Hindlimb muscle (tissue), 1 donor: ENCODE measurements at regions not wholly inside any gene's neighbourhood (a gene's known extent, or its start where the extent isn't known, plus 50 kb on each side); places are given as distances from the start of the nearest gene placed in this dataset.
A peak's percentile ranks its signal among the peaks of the same experiment; 100 is the strongest.

Experiments
- DNase-seq: peaks from one replicate; pipeline ENCODE4 v3.0.0-alpha.2; 2013

DNA sequence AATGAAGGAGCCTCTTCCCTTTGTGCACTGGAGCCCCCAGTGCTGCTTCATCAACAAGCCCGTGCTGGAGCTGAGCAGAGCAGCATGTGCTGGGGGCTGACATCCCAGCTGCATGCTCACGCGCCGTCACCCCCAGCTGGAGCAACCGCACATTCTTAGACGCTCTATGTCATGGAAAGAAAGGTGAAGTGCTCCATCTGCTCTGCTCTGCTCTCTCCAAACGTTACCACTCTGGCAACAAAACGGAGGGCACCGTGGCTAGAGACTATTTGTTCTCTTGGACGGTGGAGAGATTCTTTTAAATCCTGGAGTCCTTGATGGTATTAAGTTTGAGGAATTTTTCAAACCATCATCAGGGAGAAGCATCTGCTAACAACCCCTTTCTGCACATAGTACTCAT is 208.4 kb downstream of the C12orf75 start:
- no peak for DNase-seq

DNA sequence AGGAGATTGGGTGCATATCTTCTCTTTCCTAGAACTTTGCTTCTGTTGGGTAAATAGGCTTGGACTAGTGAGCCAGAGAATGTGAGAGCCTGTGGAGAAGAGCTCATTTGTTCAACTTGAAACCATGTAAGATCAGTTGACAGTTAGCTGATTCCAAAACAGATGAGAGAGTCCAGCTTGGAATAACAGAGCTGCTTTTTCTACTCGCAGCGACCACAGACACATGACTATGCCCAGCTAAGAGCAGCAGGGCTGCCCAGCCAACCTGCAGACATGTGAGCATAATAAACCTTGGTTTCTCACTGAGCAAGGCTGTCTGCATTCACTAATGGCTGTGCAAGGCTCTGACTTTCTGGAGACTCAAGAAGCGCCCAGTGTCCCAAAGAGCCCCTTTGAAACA is 209.2 kb downstream of the C12orf75 start:
- DNase-seq: no peak

DNA sequence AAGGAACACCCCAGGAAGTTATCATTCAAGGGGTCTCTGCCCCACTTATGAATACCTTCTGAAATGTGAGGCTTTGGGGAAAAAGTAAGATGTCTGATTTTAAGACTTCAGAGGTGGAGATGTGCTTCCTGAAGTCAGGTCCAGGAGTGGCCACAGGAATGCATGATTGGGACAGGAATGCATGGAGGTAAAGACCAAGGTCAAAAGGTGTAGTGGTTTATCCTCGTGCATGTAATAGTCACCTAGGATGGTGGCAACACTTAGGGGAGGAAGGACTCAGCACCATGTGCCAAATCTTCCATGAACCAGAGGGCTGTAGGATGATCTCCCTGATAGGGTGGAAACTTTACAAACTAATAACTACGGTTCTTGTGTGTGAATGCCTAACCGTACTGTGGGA is 217.3 kb downstream of the C12orf75 start:
- no peak for DNase-seq

DNA sequence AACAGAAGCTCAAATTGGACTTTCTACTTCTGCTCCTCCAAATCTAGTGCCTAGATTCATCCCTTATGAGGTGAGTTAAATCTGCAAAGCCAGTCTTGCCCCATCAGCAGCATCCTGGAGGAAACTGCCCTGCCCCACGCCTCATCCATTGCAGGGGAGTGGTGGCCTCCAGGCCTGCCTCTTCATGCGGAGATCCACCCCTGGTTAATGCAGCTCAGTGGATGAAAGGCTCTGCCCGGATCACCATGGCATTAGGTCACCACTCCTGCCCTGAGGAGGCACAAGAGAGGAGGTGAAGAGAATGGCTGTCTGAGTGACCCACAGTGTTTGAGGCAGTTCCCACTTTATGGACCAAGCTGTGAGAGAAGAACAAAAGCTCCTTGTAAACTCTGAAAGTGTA is 218.1 kb downstream of the C12orf75 start:
- no peak for DNase-seq

DNA sequence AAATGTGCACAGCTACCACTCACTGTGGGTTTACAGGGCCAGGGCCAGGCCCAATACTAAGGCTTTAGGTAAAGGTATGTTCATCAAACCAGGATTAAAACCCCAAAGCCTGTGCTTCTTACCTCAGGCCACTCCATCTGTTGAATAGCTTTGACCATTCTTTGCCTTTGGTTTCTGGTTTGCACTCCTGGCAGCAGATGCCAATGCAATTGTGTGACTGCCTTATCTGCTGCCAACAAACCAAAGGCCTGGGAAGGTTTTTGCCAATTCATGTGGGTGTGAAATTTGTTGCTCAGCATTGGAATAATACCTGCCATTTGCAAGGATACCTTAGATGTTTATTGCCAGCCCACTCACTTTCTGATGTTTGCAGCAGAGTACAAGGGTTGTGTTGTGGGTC is 221.6 kb downstream of the C12orf75 start:
- no peak for DNase-seq

DNA sequence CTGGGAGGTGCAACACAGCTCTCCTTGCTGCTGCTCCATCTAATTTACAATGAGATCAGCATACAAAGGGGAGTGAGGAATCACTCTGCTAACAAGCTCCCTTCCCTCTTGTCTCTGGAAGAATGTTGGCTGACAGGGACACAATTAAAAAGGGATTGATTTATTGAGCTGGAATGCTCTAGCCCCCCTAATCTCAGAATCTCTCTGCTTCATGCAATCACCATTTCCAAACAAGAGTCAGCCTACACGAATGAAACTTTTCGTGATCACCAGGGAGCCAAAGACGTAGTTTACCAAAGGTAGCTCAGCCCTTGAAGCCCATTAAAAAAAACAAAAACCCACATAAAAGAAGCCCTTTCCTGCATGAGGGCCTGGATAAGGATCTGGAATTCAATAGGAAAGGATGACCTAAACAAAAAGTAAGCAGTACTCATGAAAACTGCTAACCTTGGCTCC is 223.8 kb downstream of the C12orf75 start:
- no peak for DNase-seq

DNA sequence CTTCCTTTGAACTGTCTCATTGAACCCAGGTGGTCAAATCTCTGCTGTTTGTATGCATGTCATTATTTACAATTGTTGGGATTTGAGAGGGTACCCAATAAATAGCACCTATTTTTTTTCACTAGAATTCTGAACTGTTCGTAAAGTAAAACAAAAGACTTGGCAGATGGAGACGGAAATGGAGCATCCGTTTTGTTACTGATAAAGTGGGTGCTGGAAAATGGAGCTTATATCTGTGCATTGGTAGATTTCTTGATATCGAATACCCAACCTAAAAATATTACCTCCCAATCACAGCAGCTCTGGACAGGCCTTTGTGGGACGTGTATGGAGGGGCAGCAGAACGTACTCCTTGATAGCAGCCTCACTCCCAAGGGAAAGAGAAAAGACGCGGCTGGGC is 224.4 kb downstream of the C12orf75 start:
- no peak for DNase-seq

DNA sequence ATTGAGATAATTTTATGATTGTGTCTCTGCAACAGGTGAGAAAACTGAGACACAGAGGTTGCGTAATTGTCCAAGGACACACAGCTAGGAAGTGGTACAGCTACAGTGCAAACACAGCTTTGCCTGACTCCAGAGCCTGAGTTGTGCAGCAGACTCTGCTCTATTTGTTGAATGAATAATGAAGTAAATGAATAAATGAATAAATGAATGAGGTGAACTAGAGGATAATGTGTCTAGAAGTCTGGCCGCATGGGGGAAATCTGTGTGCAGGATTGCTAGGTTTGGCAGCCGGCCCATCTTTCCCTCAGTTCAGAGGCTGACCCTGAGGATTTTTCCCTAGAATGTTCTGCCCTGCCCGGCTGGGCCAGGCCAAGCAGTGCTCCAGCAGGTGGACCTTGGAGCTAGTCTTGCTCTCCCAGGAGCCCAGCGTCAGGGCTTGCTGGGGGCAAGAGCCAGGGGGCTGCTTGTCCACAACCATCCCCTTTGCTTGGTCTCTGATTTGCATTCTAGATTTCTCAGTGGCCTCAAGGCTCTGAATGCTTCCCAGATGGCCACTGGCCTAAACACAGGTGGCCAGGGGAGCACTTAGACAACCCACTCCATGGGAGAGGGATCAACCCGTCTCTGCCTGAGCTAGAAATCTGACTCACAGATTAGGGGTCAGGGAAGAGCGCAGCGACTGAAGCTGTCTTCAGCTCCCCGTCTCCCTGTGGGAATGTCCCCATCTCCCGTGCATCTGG is 225.2 kb downstream of the C12orf75 start:
- no peak for DNase-seq

DNA sequence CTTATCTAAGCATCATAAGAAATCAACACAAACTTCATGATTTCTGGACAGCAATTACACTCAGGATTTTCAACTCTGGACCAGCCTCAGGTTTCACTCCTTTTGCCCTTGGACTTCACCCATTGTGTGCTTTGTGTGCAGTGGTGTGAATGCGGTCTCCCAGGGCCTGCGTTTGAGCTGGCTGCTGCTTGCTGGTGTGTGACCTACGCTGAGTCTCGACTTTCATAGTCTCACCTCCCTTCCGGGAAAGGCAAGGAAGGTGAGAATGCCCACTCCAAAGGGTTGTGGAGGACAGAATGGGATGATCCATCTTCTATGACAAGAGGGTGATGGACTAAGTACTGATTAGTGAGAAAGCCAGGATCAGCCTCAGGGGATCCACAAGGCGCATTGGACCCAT is 228.8 kb downstream of the C12orf75 start:
- DNase-seq: no peak

DNA sequence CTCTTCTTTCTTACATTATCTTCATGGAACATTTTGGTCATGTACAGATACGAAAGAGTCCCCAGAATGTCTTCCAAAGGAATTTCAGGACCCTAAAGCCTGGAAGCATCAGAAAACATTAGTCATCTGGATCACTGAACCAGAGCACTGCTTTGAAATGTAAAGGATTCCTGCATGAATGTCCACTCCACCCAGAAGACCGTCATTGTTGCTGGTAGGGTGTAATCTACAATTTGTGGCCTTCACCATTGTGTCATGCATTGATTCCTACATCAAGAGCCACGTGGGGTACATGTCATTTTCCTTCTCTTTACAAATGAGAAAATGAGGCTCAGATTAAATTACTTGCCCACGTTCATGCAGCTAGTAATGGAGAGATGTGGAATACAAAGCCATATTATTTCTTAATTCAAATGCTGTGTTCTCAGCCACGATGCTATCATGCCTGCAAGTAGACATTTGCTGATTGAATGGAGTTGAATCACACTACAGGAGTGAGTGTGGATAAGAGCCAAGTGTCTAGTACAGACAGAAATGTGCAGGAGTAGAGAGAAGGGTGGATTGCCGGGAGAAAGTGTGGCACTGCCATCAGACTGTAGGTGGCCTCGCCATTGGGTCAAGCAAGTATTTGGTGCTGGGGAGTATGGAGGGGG is 231.2 kb downstream of the C12orf75 start:
- no peak for DNase-seq

DNA sequence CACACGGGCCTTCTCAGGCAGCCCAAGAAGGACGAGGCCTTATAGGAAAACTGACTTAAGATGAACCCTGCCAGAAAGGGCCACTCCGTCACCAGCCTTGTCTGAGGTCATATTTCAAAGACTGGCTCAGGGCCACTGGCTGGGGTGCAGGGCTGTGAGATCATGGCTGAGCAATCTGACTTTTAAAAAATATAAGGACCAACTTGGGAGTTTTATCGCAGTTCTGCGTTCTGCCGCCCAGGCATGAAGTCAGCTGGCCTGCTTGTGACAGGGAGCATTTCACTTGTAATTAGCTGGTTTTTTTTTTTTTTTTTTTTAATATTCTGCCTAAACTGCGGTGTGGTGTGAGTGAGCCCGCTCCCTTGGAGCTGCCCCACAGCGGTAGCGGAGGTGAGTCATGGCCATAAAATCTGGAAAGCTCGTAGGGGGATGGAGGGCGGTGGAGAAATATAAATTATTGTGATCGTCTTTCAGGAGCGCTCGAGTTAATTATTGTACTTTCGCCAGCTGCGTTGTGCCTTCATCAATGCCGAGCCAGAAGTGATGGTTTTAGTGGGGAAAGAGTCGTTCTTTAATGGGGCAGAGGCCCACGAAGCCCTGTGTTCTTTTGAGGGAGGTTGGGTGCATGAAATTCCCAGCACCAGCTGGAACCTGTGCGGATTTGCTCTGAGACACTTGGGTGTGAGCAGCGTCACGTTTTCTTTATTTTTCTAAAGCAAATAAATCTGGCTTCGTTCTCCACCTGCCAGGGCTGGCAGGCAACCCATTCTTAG is 231.9 kb downstream of the C12orf75 start:
- peak; percentile 30 for DNase-seq

DNA sequence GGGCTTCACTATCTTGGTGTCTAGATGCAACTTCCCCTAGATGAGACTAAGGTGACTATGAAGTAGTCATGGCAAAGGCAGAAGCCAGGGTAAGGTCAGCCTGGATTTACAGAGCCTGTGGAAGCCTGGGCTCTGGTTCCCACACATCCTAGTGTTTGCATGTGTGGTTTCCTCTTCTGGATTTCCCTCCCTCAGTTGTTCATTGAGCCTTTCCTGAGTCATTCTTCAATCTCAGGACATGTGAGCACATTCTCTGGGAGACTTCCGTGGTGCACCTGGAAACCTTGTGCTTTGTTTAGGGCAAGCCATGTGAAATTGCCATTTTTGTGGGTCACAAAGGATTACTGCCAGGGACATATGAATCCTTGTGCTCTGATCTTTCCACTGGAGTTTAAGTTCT is 236.6 kb downstream of the C12orf75 start:
- DNase-seq: no peak

DNA sequence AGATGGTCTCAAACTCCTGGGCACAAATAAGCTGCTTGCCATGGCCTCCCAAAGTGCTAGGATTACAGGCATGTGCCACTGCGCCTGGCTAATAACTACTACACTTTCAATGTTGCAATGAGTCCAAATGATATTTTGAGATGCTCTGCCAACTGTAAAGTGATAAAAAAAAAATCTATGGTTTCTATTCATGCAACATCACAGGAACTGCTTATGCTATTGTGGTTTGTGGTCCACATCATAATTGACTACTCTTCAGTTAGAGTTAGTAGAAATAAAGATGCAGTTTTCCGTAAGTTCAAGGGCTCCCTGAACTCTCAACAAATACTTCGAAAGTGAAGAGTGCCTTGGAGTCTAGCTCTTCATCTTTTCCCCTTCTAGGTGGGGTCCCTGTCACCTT is 239.4 kb downstream of the C12orf75 start:
- DNase-seq: no peak

DNA sequence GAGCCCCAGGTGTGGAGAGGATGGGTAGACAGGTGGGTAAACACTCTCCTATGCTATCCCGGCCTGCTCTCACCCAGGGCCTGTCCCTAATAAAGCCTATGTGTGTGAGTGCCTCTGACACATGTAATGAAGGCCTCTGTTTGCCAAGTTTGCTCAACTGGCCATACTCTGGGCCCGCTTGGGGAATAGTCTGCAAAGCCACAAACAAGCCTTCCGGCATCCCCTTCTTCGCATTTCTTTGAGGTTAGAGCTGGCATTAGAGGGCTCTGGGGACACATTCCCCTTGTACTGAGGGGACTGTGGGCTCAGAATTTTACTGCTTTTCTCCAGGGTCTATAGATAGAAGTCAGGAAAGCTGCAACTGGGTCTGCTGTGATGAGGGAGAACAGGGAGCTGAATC is 240.5 kb downstream of the C12orf75 start:
- DNase-seq: no peak

DNA sequence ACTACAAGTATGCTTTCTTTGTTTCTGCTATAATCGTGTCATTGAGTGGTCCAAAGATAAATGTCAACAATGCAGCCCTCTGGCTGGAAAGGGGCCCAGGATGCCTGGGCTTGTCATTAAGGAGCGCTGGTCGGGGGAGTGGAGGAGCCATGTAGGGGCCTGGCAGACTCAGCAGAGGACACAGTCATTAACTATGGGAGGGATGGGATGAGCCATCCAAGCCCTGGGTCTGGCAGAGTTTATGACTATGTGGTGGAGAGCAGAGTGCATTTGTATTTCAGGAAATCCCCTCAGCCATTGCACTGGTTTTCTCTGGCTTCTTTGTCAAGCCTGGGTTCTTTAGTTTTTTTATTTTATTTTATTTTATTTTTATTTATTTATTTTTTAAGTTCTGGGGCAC is 243.1 kb downstream of the C12orf75 start:
- DNase-seq: no peak

DNA sequence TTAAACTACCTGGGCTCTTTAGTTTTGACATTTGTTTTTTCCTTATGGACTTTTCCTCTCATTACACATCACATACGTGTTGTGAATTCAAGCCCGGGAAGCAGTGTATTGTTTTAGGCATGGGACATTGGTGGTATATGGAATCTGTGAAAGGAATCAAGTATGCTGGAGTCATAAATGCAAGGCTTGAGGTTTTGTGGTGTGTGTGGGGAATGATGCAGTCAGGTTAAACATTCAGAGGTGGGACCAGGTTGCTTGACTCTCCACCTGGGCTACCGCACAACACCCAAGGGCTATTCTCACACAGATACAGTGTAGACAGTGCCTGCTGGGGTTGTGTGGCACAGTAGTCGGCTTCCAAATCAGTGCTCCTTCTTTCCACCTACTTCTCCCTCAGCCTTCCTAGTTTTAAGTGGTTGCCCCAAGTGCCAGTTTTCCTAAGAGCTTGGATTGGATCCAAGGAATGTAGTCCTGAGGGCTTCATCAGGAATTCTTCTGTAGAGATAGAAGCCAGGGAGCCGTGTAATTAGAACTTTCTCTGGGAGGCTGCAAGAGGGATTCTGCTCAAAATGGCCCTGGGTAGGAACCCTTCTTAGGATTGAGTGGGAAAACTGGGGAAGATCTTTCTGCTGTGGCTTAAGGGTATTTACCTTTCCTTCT is 243.7 kb downstream of the C12orf75 start:
- no peak for DNase-seq

DNA sequence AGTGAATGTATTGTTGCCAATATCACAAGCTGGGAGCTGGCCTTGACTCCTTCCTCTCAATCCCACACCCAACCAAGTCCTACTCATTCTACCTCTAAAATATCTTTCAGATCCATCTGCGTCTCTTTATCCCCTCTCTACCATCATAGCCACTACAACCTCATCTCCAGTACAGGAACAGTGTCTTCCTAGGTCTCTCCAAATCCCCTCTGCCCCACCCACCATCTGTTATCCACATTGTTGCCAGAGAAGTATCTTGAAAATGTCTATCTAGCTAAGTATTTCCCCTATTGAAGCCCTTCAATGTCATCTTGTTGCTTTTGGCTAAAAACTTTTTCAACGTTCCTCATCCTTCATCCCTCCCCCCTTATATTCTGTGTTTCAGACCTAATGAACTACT is 244.7 kb downstream of the C12orf75 start:
- DNase-seq: no peak

DNA sequence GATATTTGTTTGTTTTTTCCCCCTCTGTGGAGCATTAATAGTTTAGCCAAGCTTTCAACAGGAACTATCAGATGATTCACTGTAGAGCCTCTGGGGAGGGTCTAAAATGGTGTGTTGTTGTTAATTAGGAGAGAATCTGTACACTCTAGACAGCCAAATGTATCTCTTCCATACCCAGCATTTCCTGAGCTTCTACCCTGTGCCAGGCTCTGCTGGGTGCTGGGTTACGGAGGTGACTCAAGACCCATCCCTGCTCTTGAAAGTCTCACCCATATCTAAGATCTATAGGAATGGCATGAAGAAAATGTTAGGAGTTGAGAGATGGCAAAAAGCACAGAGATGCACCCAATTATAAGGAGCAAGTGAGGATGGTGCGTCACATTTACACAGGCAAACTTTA is 245.8 kb downstream of the C12orf75 start:
- DNase-seq: no peak

DNA sequence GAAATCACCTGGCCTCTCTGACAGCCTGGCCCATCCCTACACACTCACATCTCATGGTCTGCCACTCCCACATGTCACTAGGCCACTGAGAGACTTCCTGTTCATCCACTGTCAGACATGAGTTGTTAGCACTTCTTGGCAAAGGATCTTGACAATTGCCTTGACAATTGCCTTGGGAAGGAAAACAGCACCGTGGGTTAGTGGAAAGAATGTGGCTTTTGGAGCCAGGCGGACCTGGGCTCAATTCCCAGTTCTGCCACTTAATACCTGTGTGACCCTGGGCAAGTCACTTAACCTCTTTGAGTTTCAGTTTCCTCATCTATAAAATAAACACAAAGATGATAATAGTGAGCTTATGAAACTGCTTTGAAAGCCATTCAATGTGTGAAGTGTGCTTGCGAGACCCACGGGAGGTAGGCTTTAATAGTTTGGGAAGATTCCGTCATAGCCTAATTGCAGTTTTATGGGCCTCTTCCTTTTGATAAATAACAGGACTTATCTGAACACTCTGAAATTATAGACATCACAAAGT is 250.4 kb downstream of the C12orf75 start:
- no peak for DNase-seq

DNA sequence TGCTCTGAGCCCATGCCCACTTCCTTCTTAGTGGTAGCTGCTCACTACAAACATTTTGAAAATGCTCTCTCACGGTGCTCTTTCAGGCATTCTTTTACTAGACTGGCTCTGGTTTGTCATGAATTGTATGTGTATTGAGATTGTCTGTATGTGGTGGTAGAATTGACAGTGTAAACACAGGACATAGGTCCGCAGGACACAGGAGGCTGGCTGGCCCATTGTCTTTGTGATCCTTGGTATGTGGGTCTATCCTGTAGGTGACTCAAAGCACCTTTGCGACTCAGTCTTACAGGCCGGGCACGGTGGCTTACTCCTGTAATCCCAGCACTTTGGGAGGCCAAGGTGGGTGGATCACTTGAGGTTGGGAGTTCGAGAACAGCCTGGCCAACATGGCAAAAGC is 250.9 kb downstream of the C12orf75 start:
- no peak for DNase-seq

DNA sequence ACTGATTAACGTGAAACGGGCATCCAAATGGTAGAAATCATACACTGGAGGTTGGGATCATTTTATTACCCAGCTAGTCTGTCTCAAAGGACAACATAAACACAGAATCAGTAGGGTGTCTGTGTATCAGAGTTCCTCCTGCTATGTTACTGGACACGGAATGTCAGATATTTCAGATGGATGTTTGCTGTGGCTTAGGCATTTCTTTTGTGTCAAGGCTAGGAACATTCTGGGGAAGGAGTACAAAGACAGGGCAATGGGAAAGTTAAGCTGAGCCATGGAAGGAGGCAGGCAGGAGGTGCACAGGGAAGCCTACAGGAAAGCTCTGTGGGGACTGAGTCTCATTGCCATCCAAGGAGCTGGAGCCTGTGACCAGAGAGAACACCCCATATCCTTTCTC is 254.6 kb downstream of the C12orf75 start:
- no peak for DNase-seq

DNA sequence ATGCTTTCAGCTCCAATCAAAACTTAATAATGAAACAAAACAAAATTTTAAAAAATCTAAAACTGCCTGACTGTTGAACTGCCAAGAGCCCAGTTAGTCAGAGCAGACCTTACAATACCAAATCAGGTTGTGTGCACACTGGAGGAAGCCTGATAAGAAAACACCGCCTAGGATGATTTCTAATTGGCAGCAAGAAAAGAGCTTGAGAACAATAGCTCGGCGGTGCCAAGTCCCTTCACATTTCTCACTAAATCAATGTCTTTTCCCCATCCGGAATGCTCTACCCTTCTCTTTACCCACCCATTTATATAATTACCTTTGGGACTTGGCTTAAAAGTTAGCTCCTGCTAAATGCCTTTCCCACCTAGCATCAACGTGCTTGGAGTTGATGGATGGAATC is 256.7 kb downstream of the C12orf75 start:
- DNase-seq: no peak

DNA sequence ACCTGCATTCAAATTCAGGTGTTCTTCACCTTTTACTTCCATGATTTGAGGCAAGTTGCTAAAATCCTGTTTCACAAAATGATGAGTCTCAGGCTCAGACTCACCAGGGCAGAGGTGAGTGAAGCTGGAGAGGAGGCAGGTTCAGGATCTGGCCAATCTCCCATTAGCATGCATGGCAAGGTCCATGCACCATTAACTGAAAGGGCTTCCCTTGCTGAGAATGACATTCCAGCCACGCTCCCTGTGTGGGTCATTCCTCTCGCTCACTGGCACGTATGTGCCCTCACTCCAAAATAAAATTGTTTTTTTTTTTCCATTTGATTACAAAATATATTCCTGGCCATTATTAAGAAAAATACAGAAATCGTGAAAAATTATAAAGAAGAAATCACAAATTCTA is 257.6 kb downstream of the C12orf75 start:
- no peak for DNase-seq
